HEK293T (cell line): ENCODE measurements at regions not wholly inside any gene's neighbourhood (a gene's known extent, or its start where the extent isn't known, plus 50 kb on each side); places are given as distances from the start of the nearest gene placed in this dataset.

Source experiments
- CTCF ChIA-PET: fragments of 350-600 bp; formaldehyde crosslinking; extraction: SDS; loops from one replicate; lab custom pipeline; 2021; ENCODE audit warnings: antibody characterized with exemption, inconsistent platforms; lab: Yijun Ruan, JAX
- POLR2A ChIA-PET: fragments of 350-600 bp; formaldehyde crosslinking; extraction: SDS; loops from one replicate; lab custom pipeline; 2020; ENCODE audit warnings: antibody characterized with exemption, inconsistent platforms; lab: Yijun Ruan, JAX
- DNase-seq: peaks from one replicate; pipeline ENCODE4 v3.0.0; 2012; ENCODE audit warnings: mixed read lengths; ENCODE audit errors: extremely low spot score
- ARNT ChIP-seq: fragments of 450-650 bp; IDR thresholded peaks from 2 replicates; pipeline ENCODE4 v1.6.1; 2017; ENCODE audit warnings: mild to moderate bottlenecking
- BHLHE40 ChIP-seq: fragments of 450-650 bp; IDR thresholded peaks from 2 replicates; pipeline ENCODE4 v1.6.1; 2016; ENCODE audit warnings: mild to moderate bottlenecking, moderate library complexity, borderline replicate concordance
- CTBP1 ChIP-seq: fragments of 450-650 bp; IDR thresholded peaks from 2 replicates; pipeline ENCODE4 v1.6.1; 2016; ENCODE audit warnings: borderline replicate concordance
- ELF4 ChIP-seq: fragments of 450-650 bp; IDR thresholded peaks from 2 replicates; pipeline ENCODE4 v1.6.1; 2017; ENCODE audit warnings: antibody characterized with exemption
- FOXA1 ChIP-seq: fragments of 450-650 bp; IDR thresholded peaks from 2 replicates; pipeline ENCODE4 v1.6.1; 2016; ENCODE audit warnings: mild to moderate bottlenecking
- FOXK2 ChIP-seq: fragments of 450-650 bp; IDR thresholded peaks from 2 replicates; pipeline ENCODE4 v1.6.1; 2016; ENCODE audit warnings: mild to moderate bottlenecking
- FOXM1 ChIP-seq: fragments of 450-650 bp; IDR thresholded peaks from 2 replicates; pipeline ENCODE4 v1.6.1; 2017; ENCODE audit warnings: mild to moderate bottlenecking, borderline replicate concordance
- HDGF ChIP-seq: fragments of 450-650 bp; IDR thresholded peaks from 2 replicates; pipeline ENCODE4 v1.6.1; 2017; ENCODE audit warnings: antibody characterized with exemption, borderline replicate concordance
- L3MBTL2 ChIP-seq: fragments of 450-650 bp; conservative IDR thresholded peaks from 2 replicates; pipeline ENCODE4 v1.6.1; 2016; ENCODE audit warnings: mild to moderate bottlenecking
- LEF1 ChIP-seq: fragments of 450-650 bp; IDR thresholded peaks from 2 replicates; pipeline ENCODE4 v1.6.1; 2017; ENCODE audit warnings: mild to moderate bottlenecking, borderline replicate concordance
- NFRKB ChIP-seq: fragments of 450-650 bp; IDR thresholded peaks from 2 replicates; pipeline ENCODE4 v1.6.1; 2016; ENCODE audit warnings: mild to moderate bottlenecking, moderate library complexity
- SP1 ChIP-seq: fragments of 450-650 bp; IDR thresholded peaks from 2 replicates; pipeline ENCODE4 v1.6.1; 2017
- SUZ12 ChIP-seq: fragments of 450-650 bp; IDR thresholded peaks from 2 replicates; pipeline ENCODE4 v1.6.1; 2016; ENCODE audit warnings: mild to moderate bottlenecking
- TARDBP ChIP-seq: fragments of 450-650 bp; IDR thresholded peaks from 2 replicates; pipeline ENCODE4 v1.6.1; 2016
- ZNF384 ChIP-seq: fragments of 450-650 bp; IDR thresholded peaks from 2 replicates; pipeline ENCODE4 v1.6.1; 2016
- TF ChIP-seq, protein P1 (sequence below): fragments of 450-650 bp; IDR thresholded peaks from 2 replicates; pipeline ENCODE4 v1.6.1; 2016

DNA sequence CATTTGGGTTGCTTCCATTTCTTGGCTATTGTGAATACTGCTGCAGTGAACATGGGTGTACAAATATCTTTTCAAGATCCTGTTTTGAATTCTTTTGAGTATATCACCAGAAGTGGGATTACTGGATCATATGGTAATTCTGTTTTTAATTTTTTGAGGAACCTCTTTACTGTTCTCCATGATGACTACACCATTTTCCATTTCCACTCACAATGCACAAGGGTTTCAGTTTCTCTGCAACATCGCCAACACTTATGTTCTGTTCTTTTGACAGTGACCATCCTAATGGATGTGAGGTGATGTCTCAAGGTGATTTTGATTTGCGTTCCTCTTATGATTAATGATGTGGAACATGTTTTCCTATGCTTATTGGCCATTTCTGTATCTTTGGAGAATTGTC, 214.4 kb upstream of the ZFP64 start:
- ChIA-PET POLR2A (no interaction called here), CTCF (no interaction called here)
- TF ChIP-seq, protein P1, sequence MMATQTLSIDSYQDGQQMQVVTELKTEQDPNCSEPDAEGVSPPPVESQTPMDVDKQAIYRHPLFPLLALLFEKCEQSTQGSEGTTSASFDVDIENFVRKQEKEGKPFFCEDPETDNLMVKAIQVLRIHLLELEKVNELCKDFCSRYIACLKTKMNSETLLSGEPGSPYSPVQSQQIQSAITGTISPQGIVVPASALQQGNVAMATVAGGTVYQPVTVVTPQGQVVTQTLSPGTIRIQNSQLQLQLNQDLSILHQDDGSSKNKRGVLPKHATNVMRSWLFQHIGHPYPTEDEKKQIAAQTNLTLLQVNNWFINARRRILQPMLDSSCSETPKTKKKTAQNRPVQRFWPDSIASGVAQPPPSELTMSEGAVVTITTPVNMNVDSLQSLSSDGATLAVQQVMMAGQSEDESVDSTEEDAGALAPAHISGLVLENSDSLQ, result no peak
- TF ChIP-seq HDGF (no peak), SUZ12 (no peak), FOXA1 (no peak), BHLHE40 (no peak), ARNT (no peak), FOXK2 (no peak), TARDBP (no peak)
- no peak for DNase-seq

DNA sequence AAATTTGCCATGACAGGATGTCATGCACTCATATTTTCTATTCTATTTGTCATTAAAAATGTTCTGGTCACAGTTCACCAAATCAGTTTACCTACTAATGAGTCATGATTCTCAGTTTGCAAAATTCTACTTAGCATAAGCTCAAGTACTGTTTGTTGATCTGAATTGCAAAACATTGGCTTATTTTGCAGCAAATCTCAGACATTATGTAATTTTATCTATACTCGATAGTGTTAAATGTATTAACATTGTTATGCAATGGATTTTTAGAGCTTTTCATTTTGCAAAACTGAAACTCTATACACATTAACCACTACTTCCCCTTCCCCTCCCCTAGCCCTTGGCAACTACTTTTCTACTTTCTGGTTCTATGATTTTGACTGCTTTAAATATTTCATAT, 213.8 kb upstream of the ZFP64 start:
- ChIA-PET POLR2A (no interaction called here), CTCF (no interaction called here)
- TF ChIP-seq ELF4 (no peak), LEF1 (no peak), BHLHE40 (no peak), ZNF384 (no peak), CTBP1 (no peak), FOXK2 (no peak), SUZ12 (no peak), L3MBTL2 (no peak), HDGF (no peak), NFRKB (no peak), ARNT (no peak), SP1 (no peak), TARDBP (no peak)
- TF ChIP-seq, protein P1, result no peak
- DNase-seq, result no peak

DNA sequence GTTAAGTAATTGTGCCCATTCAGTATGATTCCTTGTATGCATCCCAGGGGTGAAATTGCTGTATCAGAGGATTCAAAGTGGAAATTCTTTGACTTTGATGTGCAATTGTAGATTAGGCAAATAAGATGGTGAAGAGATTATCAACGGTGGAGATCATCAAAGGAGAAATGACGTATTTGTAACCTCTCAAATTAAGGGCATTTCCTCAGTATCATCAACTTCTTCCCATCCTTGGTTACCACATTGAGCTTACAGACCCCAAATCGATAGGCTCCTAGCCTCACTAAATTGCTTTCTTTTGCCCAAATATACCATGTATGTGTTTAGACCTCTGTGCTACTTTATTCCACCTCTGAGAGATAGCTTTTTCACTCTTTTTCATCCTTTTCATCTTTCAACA, 213.1 kb upstream of the ZFP64 start:
- ChIA-PET CTCF (no interaction called here), POLR2A (no interaction called here)
- TF ChIP-seq CTBP1 (no peak), SP1 (no peak), ARNT (no peak), ZNF384 (no peak), SUZ12 (no peak), FOXK2 (no peak), LEF1 (no peak), L3MBTL2 (no peak), FOXM1 (no peak), ELF4 (no peak), TARDBP (no peak), BHLHE40 (no peak), HDGF (no peak), NFRKB (no peak), FOXA1 (no peak)
- TF ChIP-seq, protein P1, result no peak
- DNase-seq, result no peak

DNA sequence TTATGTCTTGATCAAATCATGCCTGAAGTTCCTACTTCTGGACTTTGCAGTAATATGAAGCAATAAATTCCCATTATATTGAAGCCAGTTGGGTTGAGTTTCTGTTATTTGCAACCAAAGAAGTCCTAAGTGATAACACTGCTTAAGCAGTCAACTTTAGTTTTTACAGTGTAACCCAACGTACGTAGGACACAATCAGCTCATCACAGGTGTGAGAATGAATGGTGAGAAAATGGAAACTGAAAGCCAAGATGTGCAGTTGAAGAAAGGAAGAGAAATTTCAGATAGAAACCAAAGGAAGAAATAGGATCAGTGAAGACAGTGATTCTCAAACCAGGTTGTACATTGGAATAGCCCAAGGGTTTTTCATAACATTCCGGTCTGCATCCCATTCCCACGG, 211.4 kb upstream of the ZFP64 start:
- ChIA-PET CTCF (no interaction called here), POLR2A (no interaction called here)
- DNase-seq, result no peak
- no peak for TF ChIP-seq NFRKB
- no peak for TF ChIP-seq FOXM1
- TF ChIP-seq FOXK2, result no peak
- TF ChIP-seq ZNF384, result no peak
- no peak for TF ChIP-seq HDGF
- TF ChIP-seq SUZ12, result no peak
- TF ChIP-seq LEF1, result no peak
- no peak for TF ChIP-seq BHLHE40
- no peak for TF ChIP-seq FOXA1
- no peak for TF ChIP-seq ARNT
- TF ChIP-seq, protein P1, result no peak
- TF ChIP-seq CTBP1, result no peak
- TF ChIP-seq TARDBP, result no peak
- TF ChIP-seq SP1, result no peak
- no peak for TF ChIP-seq L3MBTL2
- no peak for TF ChIP-seq ELF4

DNA sequence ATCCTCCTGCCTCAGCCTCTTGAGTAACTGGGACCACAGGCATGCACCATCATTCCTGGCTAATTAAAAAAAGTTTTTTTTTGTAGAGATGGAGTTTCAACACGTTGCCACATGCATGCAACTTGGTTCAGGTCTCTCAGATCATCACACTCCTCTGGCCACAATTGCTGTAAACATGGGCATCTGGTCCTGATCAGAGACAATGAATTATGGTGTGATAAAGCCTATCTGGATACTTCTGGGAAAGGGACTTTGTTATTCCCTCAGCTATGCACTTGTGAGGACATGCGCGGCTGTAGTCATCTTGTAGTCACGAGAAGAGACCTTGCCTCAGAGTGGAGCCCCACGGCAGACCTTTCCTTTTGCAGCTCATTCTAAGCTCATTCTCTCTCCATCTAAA, 210.9 kb upstream of the ZFP64 start:
- ChIA-PET POLR2A (no interaction called here), CTCF (interaction anchor here (0.6 kb wide), 2 partner anchors 91 to 138 kb away, joined by 3 read pairs; no protein-coding TSS in a partner anchor)
- DNase-seq, result no peak
- TF ChIP-seq ARNT, result no peak
- TF ChIP-seq CTBP1, result no peak
- TF ChIP-seq L3MBTL2, result no peak
- TF ChIP-seq FOXA1, result no peak
- TF ChIP-seq NFRKB, result no peak
- TF ChIP-seq ELF4, result no peak
- TF ChIP-seq, protein P1, result no peak
- TF ChIP-seq FOXM1, result no peak
- TF ChIP-seq HDGF, result no peak
- no peak for TF ChIP-seq FOXK2
